Loucy (cell line): ENCODE measurements at regions not wholly inside any gene's neighbourhood (a gene's known extent, or its start where the extent isn't known, plus 50 kb on each side); places are given as distances from the start of the nearest gene placed in this dataset.

Experiments
- CTCF ChIP-seq: fragments of 200-600 bp; sonication (generic); conservative IDR thresholded peaks from 2 replicates; pipeline ENCODE4 v1.5.1; 2014; ENCODE audit warnings: mild to moderate bottlenecking, antibody characterized with exemption, low read length
- EZH2phosphoT487 ChIP-seq: fragments of 200-600 bp; IDR thresholded peaks from 2 replicates; pipeline ENCODE4 v1.6.1; 2018; ENCODE audit warnings: antibody characterized with exemption, mild to moderate bottlenecking, moderate library complexity, borderline replicate concordance

- TF ChIP-seq CTCF, result no peak
- no peak for TF ChIP-seq EZH2phosphoT487
These were observed 91.3 kb upstream of the SLC35B3 start for GRCh38 chr6:8526624-8527023.
